ENCODE measurements at regions not wholly inside any gene's neighbourhood (a gene's known extent, or its start where the extent isn't known, plus 50 kb on each side); places are given as distances from the start of the nearest gene placed in this dataset.

DNA sequence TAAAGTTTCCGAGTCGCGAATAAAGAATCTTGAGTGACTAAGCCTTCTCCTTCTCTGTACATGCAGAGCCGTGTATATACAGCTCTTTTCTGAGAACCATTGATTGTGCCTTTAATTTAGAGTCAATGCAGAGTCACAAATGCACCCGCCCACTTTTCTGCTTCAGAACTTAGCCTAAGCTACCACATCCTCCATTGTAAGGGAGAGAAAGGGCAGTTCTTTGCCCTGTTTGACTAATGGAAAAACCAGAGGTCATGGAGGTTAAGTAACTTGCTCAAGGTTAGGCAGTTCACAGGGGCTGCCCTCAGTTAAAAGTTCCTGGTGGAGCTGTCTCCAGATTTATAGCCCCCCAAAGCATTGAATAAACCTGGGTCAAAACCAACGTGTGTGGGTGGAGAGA lies 139.6 kb downstream of the TOMM20 start:
- TF ChIP-seq, protein P1, sequence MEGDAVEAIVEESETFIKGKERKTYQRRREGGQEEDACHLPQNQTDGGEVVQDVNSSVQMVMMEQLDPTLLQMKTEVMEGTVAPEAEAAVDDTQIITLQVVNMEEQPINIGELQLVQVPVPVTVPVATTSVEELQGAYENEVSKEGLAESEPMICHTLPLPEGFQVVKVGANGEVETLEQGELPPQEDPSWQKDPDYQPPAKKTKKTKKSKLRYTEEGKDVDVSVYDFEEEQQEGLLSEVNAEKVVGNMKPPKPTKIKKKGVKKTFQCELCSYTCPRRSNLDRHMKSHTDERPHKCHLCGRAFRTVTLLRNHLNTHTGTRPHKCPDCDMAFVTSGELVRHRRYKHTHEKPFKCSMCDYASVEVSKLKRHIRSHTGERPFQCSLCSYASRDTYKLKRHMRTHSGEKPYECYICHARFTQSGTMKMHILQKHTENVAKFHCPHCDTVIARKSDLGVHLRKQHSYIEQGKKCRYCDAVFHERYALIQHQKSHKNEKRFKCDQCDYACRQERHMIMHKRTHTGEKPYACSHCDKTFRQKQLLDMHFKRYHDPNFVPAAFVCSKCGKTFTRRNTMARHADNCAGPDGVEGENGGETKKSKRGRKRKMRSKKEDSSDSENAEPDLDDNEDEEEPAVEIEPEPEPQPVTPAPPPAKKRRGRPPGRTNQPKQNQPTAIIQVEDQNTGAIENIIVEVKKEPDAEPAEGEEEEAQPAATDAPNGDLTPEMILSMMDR (conservative IDR thresholded peaks at IDR 0.05; ENCODE audit: low read depth, low read length) = no peak
- DNase-seq (ENCODE audit: low read depth) = no peak
- no peak overlapping the region for H3K4me3 ChIP-seq (ENCODE audit: low read depth, low read length)

DNA sequence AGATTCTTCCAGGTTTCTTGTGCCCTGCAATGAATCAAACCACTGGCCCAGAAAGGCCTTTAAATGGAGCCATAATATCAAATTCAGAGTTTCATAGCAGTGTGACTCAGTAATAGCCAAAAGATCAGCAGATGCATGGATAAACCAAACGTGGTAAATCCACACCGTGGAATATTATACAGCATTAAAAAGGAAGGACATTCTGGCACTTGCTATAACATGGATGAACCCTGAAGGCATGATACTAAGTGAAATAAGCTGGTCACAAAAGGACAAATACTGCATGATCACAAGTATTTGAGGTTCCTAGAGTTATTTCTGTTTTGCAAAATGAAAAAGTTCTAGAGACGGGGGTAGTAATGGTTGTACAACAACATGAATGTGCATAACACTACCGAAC lies 140.1 kb downstream of the TOMM20 start:
- TF ChIP-seq, protein P1 (conservative IDR thresholded peaks at IDR 0.05; ENCODE audit: low read depth, low read length) = no peak
- no peak for DNase-seq (ENCODE audit: low read depth)
- no peak overlapping the region for H3K4me3 ChIP-seq (ENCODE audit: low read depth, low read length)

DNA sequence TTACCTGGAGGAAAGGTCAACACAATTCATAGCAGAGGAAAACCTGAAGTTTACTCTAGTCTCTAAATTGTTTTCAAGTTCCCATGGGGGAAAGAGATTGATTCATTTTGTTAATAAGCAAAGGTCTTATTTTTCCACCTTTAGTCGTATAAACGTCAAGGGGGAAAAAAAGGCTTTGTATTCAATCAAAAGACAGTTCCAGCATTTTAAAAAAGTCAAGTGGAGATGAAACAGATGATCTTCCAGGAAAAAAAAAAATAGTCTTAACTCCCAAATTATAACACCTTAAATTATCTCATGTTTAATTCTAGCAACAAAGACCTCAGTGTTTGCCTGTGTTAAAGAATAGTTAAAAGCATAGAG lies 140.5 kb downstream of the TOMM20 start:
- DNase-seq (ENCODE audit: low read depth) = no peak
- H3K4me3 ChIP-seq (ENCODE audit: low read depth, low read length) = no peak overlapping the region
- TF ChIP-seq, protein P1 (conservative IDR thresholded peaks at IDR 0.05; ENCODE audit: low read depth, low read length) = no peak

DNA sequence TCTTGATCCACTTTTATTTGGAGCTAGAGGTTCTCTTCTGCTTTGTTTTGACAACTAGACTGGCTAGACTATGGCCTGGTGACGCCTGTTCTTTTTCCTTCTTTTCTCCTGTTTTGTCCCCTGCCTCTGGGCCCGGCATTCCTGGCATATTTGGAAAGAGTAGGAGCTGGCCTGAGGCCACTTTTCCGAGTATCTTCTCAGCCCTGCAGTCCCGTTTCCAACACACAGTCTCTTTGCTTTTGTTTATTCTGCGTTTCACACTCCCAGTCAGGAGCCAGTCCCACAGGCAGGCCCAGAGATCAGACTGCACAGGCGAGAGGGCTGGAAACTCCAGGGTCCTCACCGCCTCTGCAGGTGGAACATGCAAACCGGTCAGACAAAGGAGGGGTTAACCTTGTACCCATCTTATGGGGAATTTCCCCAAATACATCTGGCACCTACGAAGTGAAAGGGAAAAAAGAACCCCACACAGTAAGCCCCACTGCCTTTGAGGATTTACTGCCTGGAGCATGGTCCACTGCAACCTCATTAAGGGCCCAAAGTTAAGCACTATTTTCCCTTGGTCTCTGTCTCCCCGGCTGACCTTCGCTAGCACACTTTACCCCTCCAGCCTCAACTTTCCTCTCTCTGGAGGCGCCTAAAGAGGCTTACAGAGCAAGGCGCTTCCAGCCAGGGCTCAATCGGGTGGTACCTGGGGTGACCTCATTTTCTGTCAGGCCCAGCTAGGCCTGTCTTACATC lies 141.1 kb downstream of the TOMM20 start:
- no peak overlapping the region for H3K4me3 ChIP-seq (ENCODE audit: low read depth, low read length)
- TF ChIP-seq, protein P1 (conservative IDR thresholded peaks at IDR 0.05; ENCODE audit: low read depth, low read length) = no peak
- DNase-seq (ENCODE audit: low read depth) = no peak

DNA sequence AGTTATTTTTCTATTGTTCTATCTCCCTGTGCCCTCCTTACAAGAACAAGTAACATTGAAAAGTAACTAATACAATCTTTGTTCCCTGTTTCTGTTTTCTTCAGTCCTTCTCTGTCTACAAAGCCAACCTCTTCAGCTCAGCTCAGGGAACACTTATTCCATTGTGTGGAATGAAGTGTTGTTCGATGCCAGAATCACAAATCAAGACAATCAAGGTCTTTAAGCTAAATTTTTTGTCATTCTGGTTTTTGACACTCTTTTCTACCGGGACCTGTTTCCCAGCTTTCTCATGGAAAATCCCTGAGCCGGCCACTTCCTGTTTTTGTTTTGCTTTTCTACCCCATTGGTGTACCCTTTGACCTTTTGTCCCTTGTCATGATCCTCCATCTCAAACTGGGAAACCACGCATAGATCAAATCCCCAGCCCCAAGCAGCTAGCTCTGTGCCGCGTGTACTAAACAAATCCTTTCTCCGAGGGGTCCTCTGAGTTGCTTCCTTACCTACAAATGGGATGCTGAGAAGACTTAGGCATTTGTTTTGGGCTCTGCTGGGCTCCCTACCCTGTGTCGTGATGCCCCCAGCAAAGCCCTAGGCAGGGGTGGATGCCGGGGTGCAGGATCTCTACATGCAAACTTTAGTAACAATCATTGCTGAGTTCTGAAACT lies 141.8 kb downstream of the TOMM20 start:
- DNase-seq (ENCODE audit: low read depth) = no peak
- TF ChIP-seq, protein P1 (conservative IDR thresholded peaks at IDR 0.05; ENCODE audit: low read depth, low read length) = no peak

DNA sequence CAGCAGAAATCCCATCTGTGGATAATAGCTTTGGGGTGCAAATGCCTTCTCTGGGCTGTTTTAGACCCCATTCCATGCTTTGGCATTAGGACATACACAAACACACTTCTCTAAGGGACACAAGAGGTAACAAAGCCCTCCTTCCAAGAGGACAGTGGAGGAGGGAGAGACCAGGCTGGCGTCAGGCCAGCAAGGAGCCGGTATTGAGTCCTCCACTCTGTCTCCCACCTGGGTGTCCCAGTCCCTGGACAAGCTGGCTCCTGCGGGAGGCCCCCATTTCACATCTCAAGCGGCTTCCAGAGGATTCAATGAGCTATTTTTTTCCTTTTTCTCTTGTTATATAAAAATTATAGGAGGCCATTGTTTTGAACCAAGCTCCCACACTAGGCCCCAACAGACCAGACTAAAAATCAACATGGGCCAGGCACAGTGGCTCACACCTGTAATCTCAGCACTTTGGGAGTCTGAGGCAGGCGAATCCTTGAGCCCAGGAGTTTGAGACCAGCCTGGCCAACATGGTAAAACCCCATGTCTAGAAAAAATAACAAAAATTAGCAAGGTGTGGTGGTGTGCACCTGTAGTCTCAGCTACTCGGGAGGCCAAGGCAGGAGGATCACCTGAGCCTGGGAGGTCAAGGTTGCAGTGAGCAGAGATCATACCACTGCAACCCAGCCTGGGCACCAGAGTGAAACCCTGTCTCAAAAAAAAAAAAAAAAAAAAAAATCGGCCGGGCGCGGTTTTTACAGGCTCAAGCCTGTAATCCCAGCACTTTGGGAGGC lies 142.9 kb downstream of the TOMM20 start:
- no peak overlapping the region for H3K4me3 ChIP-seq (ENCODE audit: low read depth, low read length)
- TF ChIP-seq, protein P1 (conservative IDR thresholded peaks at IDR 0.05; ENCODE audit: low read depth, low read length) = no peak
- DNase-seq (ENCODE audit: low read depth) = no peak

More for the DNA sequence above, 141.8 kb downstream of the TOMM20 start:
- no peak overlapping the region for H3K4me3 ChIP-seq (ENCODE audit: low read depth, low read length)

All from epithelial cell of proximal tubule (primary cell).